ENCODE measurements at regions not wholly inside any gene's neighbourhood (a gene's known extent, or its start where the extent isn't known, plus 50 kb on each side); places are given as distances from the start of the nearest gene placed in this dataset.
"Not testable (repeated sequence)": the region's sequence is repeated elsewhere in the genome, so short reads cannot be mapped to it uniquely, and the experiment has no call there.

DNA sequence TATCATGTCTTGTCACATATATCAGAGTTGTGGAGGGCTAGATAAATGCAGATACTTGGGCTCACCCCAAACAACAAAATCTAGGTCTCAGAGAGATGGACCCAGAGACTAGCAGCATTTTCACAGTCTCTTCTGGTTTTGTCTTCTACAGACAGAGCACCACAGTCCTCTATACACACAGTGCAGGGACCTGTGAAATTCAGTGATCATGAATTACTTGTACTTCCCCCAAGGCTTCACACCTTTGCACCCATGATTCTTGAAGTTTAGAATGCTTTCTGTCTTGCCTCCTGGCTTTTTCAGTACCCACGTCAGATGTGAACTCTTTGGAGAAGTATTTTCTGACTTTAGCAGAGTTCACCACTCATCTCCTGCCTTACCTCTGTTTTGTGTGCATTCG lies 371.5 kb upstream of the PRR16 start:
- DNase-seq, result no peak

DNA sequence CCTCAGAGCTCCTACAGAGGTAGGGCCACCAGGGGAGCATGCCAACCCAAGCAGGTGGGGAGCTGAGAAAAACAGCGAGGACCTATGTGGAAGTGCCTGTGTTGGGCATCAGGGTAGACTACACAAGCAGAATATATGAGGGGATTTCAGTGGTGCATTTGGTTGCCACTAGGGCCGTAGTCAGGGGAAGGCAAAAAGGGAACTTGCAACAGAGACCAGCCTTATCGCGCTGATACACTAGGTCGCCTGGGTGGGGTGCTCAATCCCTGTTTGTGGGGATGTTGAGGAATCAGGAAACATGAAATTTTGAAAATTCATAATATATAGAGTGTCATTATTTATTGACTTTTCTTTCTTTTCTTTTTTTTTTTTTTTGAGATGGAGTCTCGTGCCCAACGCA lies 370.9 kb upstream of the PRR16 start:
- no peak for DNase-seq

DNA sequence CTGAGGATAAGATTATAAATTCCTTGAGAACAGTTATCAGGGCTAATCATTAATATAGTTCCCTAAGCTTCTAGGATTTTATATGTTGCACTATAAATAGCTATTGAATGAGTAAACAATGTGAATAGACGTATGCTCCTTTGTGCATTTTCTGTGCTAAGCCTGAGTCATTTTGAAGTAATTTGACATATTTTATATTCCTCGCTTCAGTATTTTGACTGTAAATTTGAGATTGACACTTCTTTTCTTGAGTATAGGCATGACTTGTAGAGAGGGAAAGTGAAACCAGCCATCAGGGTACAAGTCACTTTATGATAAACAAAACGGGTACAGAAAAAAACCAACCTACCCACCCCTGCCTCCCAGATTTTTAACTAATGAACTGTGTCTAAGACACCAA lies 367.7 kb upstream of the PRR16 start:
- DNase-seq, result no peak

DNA sequence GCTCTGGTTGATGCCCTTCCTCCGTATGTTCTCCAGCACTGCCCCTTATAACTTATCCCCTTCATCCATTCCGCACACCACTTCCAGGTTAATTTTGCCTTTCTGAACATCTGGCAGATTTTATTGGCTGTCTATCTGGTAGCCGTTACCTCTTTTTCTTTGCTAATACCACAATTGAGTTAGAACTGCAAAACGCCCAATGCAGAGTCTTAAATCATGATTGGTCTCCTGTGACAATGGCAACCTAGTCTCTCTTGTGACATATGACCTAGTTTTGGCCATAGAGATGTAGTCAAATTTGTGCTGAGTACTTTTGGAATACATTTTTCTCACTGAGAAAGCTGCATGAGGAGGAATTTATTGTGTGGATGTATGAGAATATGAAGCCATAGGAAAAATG lies 365.7 kb upstream of the PRR16 start:
- DNase-seq, result no peak

DNA sequence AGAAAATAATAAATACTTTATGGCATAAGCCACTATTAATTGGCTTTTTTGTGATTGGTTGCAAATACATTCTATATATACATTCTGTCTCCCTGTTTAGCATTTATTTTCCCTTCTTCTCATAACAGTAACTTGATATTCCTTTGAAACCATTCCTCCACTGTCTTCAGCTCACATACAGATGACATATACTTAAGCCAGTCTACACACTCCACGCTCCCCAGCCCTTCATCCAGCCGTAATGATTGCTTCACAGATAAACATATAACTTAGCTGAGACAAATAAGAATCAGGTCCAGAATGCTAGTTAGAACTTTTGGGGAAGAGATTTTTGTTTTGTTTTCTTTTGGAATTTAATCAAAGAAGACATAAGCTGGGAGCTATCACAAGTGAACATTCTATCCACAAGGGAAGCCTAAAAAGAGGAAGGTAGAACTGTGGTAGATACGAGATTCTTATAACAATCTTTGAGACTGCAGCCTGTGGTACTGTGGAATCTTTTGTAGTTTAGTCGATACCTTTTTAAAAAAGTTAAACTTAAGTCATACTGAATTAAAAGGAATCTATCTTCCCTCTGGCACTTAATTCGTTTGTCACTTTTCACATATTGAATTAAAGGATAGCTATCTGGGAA lies 365.1 kb upstream of the PRR16 start:
- DNase-seq, result no peak

DNA sequence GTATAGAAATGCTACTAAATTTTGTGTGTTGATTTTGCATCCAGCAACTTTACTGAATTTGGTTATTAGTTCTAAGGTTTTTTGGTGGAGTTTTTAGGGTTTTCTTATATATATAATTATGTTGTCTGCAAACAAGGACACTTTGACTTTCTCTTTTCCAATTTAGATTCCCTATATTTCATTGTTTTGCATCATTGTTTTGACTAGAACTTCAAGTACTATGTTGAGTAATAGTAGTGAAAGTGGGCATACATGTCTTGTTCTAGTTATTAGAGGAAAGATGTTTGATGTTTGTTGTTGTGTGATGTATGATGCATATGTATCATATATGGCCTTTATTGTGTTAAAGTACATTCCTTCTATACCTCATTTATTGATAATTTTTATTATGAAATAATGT lies 362.3 kb upstream of the PRR16 start:
- DNase-seq, result no peak

DNA sequence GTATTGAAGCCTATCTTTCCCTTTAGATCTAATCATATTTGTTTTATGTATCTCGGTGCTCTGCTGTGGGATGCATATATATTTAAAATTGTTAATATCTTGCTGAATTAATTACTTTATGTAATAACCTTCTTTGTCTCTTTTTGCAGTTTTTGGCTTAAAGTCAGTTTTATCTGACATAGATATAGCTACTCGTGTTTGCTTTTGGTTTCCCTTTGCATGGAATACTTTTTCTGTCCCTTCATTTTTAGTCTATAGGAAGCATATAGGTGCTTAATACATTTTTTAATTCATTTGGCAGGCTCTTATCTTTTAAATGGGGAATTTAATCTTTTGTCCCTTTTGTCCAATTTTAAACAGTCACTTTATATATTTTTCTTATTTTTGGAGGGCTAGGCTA lies 360.6 kb upstream of the PRR16 start:
- no peak for DNase-seq

DNA sequence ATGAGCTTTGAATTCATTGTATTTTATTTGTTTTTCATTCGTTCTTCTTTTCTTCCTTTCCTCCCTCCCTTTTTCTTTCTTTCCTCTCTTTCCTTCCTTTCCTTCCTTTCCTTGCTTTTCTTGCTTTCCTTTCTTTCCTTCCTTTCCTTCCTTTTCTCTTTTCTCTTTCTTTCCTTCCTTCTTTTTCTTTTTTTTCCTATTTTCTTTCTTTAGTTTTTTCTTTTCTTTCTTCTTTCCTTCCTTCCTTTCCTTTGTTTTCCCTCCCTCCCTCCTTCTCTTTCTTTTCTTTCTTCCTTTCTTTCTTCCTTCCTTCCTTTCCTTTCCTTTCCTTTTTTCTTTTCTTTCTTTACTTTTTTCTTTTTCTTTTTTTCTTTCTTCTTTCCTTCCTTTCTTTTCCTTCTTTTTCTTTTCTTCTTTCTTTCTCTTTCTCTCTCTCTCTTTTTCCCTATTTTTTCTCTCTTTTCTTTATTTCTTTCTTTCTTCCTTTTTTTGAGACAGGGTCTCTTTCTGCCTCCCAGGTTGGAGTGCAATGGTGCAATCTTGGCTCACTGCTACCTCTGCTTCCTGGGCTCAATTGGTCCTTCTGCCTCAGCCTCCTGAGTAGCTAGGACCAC lies 357.1 kb upstream of the PRR16 start:
- DNase-seq, result no peak

DNA sequence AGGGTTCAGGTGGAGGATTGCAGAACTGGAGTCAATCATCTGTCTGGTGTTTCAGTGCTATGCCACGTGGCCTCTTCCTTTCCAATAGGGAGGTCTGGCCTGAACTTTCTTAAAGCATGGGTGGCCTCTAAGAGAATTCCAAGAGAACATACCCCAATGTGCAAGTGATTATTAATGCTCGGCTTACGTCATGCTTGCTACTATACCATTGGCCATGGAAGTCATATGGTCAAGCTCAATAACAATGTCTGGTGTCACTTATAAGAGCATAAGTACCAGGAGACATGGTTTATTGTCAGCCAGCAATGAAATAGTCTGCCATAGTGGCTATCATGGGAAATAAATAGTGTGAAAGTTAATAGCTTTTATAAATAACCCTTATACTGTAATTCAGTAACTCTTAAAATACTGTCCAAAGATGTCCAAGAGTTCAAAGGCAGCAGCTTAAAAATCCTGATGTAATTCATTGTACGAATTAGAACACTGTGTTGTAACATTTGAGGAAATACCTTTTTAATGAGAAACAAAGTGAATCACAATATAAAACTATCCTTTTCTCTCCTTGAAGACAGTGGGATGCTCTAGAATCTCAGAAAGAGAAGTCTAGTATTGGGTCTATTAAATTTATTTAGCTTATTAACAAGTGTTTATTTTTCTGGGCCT lies 355.4 kb upstream of the PRR16 start:
- no peak for DNase-seq

DNA sequence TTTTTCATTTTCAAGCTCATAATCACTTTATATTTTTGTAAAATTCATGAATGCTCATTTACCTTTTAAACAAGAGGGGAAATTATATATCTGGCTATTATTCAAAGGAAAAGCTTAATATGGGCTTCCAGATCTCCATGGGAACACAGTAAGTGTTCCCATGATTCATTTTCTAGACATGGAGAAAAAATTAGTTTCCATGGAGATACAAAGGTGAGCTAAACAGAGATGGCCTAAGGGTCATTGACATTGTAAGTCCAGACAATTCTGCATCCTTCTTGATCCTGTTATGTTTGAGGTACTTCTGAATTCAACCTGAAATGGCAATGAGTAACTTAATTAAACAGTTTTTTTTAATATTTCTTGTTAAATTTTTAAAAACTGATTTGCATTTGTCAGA lies 341.4 kb upstream of the PRR16 start:
- DNase-seq, result peak; percentile 57

DNA sequence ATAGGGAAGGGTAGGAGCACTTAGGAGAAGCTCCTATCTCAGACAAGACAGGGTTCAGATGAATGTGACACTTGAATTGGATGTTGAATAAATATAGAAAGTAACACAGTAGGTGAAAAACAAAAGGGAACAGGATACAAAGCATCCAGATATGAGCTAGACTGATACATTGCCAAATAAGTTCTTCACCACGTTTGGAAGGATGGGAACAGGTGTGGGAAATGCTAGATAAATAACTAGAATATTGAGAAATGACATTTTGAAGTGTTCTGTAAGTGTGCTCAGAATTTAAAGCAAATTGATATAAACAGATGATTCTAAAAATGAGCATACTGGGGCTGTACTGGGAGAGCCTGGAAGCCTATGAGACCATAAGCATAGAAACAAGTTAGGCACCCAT lies 340.1 kb upstream of the PRR16 start:
- no peak for DNase-seq

DNA sequence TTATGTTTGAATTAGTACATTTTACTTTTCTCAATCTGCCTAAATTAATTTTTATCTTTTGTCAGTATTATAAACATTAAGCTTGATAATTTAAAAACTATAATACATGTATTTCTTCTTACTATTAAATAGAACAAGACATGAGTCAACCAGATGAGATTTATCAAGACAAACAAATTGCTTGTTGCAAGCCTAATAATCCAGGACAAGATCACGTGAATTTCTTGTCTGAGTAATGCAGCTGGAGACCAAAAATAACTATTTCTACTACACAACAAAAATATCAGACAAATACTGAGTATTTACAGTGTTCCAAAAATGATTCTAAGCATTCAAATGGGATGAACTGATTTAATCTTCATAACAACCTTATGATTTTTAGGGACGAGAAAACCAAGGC lies 339.1 kb upstream of the PRR16 start:
- DNase-seq, result no peak

DNA sequence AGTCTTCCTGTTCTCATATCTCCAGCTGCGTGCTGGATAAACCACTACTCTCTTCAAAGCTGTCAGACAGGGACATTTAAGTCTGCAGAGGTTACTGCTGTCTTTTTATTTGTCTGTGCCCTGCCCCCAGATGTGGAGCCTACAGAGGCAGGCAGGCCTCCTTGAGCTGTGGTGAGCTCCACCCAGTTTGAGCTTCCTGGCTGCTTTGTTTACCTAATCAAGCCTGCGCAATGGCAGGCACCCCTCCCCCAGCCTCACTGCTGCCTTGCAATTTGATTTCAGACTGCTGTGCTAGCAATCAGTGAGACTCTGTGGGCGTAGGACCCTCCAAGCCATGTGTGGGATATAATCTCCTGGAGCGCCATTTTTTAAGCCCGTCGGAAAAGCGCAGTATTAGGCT lies 331.8 kb upstream of the PRR16 start:
- DNase-seq, result peak; percentile 19

DNA sequence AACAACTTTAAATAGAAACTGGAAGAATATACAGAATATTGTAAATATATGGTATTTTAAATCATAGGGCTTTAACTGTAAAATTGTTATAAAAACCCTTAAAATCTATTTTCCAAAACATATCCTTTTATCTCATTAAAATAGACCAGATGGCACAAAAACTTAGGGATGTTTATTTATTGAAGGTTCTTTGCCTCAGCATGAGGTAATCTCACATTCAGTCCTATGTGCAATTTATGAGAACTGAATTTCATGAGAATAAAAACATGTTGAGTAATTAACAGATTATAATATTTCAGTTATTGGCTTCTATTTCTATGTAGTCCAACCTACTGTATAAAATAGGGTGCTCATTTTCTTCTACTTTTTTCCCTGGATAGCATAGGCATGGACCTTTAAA lies 329.2 kb upstream of the PRR16 start:
- DNase-seq, result no peak

DNA sequence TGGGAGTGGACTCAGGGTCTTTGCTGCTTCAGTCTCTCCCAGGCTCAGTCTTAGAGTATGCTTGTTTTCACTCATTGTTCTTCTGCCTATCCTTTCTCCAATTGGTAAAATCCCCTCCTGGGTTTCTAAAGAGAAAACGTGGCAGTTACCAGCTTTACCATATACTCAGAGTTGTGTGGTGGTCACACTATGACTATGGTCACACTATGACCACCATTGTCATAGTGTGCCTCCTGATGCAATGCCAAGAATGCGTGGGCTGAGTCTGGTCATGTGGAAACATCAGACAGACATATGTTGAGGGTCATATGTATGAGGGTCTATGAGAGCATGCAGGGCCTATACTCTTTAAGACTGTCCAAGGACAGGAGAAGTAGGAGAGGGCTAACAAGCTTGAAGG lies 326.5 kb upstream of the PRR16 start:
- no peak for DNase-seq

DNA sequence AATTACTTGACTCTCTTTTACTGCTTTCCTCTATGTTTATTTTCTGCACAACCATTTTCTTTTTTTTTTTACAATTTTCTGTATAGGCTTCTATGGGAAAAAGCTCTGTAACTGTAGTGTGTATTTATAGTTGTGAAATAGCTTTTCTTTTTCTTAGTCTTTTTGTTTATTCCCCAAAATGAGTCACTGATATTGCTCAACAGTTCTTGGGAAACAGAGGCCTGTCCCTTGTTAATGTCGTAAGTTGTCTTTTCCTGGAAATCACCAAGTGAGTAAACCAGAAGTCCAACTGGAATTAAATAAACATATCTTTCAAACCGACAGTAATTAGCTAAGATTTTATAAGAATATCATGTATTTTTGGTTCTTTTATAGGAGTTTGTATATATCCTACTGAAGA lies 325.1 kb upstream of the PRR16 start:
- DNase-seq, result no peak

DNA sequence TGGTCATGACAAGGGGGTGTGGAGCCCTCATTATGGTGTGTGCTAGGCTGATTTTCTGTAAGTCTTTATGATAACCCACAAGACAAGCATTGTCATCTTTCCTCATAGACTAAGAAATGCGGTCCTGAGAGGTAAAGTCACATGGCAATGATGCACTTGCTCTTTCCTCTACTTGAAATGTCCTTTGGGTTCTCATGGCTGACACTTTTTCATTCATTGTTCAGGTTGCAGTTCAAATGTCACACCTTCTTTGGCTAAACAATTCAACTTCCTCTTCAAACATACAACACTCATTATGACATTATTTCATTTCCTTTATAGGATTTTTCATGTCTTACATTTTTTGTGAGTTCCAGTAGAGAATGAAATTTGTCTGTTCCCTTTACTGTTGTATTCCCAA lies 323.6 kb upstream of the PRR16 start:
- DNase-seq, result no peak

DNA sequence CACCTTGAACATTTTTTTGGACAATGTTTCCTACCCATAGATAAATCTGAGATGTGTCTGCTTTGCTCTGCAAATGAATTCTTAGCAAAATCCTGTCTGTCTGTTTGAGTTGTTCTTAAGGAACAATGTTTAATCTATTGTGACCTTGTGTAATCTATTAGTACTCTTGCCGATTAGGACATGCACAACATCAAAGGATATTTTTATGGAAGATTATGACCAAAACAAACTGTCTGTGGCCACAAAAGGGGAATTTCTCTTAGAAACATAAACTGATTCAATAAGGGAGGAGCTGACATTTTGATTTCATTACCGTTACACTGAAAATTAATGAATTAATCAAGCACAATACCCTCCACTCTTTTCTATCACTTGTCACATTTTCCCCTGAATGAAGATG lies 323.0 kb upstream of the PRR16 start:
- no peak for DNase-seq

DNA sequence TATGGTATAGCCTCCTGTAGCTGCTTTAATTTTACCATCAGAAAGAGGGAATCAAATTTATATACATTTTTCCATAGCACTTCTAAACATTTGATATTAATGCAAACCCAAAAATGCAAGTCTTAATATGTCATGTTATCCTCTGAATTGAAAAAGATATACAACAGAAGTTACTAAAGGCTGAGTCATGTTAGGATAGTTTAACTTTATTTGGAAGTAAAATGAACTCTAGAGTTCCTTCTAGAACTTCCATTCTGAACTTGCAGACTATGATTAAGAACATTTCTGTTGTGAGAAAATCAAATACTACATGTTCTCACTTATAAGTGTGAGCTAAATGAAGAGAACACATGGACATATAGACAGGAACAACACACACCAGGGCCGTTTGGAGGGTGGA lies 317.3 kb upstream of the PRR16 start:
- DNase-seq, result no peak

DNA sequence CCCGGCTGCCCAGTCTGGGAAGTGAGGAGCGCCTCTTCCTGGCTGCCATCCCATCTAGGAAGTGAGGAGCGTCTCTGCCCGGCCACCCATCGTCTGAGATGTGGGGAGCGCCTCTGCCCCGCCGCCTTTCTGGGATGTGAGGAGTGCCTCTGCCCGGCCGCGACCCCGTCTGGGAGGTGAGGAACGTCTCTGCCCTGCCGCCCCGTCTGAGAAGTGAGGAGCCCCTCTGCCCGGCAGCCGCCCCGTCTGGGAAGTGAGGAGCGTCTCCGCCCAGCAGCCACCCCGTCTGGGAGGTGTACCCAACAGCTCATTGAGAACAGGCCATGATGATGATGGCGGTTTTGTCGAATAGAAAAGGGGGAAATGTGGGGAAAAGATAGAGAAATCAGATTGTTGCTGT lies 316.2 kb upstream of the PRR16 start:
- not testable (repeated sequence) for DNase-seq

DNA sequence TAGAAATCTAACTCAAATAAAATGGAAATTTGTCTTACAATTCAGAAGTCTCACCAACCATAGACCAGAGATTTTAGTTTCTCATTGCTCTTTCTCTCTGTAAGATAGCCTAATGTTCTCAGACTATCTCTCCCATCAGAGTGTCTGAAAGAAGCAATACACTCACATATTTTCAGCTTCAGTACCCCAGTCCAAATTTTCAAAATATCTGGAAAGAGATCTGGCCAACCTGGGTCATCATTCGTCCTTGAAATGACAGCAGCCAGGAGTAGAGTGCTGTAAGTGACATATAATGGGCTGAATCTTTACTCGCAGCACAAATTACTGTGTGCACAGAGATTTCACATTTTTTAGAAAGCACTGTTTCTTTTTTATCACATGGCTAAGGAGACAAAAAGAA lies 313.3 kb upstream of the PRR16 start:
- no peak for DNase-seq

DNA sequence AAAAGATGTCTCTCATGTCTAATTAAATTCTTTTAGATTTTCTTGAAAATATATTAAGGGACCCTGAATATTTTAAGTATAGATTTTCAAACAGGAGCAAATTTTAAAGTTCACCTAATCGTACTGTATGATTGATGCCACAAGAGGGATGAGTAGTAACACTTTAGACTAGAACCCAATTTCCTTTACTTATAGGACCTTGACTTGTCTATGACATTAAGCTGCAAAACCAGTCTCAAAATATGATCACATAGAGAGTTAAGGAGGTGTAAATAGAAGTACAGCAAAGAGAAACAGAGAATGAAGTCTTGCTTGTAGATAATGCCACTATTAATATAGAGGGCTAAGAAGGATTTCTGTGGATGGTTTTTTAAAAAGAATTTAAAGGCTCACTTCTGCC lies 312.9 kb upstream of the PRR16 start:
- no peak for DNase-seq

DNA sequence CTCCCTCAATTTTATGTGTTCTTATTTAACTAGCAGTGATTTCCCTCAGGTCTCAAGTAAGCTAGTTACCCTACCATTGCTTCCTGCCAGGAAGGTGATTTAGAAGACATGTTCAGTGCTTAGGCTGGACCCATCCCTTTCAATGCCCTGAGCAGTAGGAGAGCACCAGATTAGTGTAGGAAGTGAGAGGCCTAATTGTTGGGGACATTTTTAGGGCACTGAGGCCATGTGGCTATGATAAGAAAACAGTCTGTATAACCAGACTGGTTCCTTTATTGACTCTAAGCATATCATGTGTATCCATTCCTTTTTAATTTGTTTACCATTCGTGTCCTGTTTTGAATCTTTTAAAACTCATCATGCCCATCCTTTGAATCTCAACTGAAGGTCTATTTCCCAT lies 312.3 kb upstream of the PRR16 start:
- no peak for DNase-seq

DNA sequence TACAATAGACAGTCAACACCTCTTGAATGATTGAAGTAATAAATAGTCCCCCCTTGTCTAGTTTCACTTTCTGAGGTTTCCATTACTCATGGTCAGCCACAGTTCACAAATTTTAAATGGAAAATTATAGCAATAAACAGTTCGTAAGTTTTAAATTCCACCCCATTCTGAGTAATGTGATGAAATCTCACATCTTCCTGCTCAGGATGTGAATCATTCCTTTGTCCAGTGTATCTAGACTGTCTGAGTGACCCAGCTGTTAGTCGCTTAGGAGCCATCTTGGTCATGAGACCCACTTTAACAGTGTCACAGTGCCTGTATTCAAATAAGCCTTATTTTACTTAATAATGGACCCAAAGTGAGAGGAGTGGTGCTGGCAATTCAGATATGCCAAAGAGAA lies 311.6 kb upstream of the PRR16 start:
- DNase-seq, result no peak

DNA sequence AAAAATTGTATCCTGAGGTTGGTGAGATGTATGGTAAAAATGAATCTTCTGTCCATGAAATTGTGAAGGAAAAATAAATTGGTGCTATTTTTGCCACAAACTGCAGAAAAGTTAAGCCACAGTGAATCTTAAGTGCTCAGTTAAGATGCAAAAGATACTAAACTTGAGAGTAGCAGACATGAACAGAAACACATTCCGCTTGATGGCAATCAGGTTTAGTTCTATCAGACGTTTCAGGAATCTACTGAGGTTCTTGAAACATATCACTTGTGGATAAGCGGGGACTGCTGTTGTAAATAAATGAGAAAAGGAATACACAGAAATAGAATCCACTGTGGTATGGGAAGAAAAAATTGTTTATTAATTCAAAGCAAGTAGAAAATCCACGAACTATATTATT lies 311.2 kb upstream of the PRR16 start:
- no peak for DNase-seq

Data from NCI-H69 (cell line).